Right hindlimb (tissue), 1 donor: ENCODE measurements at regions not wholly inside any gene's neighbourhood (a gene's known extent, or its start where the extent isn't known, plus 50 kb on each side); places are given as distances from the start of the nearest gene placed in this dataset.

Experiments
- DNase-seq: peaks from one replicate; pipeline ENCODE4 v3.0.0-alpha.2; 2018

DNA sequence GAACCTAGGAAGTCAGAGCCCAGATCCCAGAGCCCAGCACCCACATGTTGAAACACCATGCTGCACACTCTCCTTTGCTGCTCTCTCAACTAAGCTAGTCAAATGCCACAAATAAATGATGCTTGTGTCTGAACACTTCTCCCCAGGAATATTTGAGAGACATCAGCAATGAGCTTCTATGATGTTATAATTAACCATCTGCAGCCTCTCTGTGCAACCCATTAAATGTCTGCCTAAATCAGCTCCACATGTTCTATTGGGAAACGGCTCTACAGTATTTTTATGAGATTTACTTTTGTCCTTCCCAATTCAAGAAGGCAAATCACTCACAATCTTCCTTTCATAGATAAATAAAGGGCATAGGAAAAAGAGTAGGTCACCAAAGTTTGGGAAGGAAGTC, 266.8 kb upstream of the PARD3B start:
- no peak for DNase-seq

DNA sequence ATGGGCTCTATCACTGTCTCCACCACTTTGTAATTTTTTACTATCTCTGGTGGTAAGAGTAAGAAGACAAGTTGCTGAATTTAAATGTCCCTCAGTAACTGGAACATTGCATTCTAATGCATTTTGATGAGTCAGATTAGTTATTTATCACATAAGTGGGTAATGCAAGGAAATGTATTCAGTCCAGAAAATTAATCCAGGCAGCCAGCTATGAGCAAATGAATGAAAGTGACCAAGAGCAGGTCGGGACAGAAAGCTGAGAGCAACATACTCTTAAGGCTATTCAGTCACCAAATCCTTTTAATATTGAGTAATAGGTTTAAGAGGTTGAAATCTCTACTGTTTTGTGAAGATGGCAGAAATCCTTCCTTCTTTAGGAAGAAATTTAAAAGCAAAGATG, 265.5 kb upstream of the PARD3B start:
- DNase-seq, result no peak

DNA sequence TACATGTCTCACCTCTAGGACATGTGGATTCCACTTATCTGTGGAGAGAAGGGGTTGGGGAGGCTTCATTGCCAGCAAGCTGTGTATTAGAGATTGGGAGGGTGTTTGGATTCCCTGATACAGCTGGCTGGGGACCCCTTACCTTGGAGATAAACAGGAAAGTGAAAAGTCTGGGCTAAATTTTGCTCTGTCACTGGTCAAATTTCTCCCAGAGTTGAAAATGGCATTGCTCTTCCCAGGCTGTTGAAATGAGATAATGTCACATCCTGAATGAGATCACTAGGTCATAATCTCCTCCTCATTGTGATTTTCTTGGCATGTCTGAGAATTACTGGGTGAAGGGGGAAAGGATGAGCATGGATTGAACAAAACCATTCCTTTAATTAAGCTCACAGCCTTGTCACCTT, 265.0 kb upstream of the PARD3B start:
- DNase-seq, result no peak

DNA sequence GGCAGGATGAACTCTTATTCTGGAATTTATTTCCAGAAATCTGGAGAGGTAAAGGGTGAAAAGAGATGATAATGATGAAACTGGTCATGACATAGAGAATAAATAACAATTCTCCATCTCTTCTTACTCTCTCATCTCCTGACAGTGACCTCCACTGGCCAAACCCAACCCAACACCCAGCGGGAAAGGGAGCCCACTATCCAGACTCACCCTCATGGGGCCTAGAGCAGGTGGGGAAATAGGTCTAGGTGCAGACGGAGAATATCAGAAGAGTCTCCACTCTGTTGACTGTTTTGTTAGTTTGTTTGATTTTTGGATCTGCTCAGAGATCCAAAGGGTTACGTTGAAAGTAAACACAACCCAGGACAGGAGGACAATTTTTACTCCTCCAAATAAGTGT, 263.2 kb upstream of the PARD3B start:
- no peak for DNase-seq

DNA sequence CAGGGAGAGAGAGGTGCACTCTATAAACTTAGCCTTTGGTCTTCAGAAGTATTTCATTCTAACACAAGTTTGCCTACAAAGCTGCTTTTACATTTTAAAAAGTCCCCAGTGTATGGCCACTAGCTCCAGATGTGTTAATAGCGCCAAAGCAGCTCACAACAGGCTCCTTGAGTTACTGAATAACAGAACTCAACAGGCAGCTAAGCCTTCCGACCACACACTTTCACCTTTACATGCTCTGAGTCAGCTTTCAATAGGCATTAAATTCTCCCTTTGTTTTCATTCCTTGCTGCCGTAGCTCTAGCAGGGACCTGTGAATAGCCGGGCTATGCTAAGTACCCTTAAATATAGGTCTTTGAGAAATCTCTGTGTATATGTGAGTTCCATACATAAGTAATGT, 262.8 kb upstream of the PARD3B start:
- DNase-seq, result no peak

DNA sequence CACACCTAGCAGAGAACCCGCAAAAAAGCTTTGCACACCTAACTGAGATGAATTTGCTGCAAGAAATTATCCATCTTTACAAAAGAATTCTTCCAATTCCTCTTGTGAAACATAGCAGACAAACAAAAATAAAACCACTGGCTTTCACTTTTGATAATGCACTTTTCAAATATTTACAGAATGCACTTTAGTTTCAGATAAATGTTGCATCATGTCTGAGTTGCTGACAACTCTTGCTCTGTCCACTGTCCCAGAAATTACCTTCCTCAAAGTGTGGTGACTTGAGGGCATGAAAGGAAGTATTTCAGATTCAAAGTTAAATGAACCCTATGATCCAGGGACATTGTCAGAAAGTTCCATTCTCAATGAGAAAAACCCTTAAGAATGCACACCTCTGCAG, 256.2 kb upstream of the PARD3B start:
- DNase-seq, result no peak

DNA sequence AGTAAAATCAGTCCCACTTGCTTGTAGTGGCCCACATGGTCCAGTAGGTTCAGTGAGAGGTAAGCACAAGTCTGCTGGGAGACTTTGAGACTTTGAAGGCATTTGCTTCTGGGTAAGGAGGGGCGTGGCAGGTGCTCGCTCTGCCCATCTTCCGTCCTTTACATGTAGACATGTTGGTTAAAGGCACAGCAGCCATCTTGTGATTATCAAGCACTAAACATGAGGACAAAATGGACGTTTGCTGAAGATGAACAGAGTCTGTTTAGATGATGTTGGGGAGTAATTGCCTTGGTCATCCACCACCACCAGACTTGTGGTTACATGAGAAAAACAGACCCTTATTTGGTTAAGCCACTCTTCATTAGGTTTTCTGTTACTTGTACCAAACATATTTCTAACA, 252.8 kb upstream of the PARD3B start:
- no peak for DNase-seq

DNA sequence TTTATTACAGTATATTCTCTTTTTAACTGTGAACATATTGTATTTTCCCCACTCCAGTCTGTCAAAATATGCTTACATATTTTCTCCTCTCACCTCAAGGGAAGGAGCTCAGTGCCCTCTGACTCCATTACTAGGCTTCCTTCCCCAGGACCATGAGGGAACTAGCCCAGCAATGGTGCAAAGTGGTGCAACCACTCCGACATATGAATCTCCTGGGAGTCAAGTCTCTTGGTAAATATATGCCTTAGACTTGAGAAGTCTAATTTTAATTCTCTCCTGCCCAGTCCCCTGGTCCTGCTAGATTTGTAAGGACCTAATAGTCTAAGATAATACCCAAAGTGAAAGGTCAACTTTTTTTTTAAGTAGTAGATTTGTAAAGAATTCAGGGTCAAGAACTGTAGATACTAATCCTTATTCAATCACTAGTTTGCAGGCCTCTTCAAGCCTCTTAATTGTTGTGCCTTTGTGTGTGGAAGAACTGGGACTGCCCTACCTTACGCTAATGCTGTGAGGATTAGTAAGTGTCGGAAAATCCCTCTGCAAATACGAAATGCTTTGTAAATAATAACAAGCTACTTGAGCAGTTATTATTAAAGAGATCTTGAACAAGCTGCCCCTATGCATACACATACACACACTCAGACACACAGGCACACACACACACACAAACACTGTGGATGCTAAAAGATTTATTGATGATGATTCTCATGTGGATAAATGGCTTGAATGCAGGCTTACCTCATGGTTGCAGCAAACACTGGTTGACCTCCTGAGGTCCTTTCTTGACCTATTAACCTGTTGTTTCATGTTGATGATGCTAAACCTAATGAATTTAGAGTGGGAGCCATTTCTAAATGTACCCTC, 251.2 kb upstream of the PARD3B start:
- DNase-seq, result no peak

DNA sequence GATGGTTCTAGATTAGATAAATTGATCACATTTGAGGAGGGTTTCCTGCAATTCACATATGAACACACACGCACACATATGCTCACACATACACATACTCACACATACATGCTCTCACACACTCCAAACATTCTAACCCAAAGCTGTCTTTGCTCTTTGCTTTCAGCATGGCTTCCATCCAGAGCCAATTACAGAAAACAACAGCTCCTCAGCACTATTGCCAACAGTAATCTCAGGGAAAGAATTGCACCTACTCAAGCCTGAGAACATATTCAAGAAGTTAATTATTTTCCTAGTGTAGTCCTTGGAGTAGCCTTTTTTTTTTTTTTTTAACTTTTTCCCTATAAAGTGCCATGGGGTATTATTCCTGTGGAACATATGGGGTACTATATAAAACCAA, 246.9 kb upstream of the PARD3B start:
- no peak for DNase-seq

DNA sequence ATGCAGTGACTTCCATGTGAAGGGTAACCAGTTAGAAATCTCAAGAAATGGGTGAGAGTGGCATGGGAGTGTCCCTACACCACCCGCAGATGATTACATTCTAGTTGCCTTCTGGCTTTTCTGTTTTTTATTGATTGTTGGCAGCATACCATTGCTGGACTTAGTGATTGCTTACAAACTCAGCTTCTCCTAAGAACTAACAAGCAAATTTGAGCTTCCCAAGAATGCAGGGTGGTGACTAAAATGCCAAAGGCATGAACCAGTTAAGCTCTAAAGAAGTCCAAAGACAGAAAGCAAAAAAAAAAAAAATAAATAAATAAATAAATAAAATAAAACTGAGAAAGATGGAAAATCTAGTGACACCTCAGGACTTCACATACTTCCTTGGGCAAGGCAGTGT, 245.5 kb upstream of the PARD3B start:
- no peak for DNase-seq

DNA sequence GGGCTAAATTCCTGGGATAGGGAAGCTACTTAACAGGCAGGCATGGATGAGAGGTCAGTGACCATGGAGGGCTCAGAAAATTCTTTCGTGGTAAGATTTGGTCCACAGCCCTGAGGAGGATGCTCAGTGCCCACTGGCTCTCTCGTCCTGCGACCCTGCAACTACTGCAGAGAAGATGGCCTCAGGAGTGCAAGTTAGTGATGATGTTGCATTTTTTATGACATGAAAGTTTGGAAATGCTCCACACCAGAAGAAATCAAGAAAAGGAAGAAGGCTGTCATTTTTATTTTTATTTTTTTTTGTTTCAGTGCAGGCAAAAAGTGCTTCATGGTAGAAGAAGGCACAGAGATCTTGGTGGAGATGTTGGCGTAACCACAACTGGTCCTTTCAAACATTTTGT, 238.6 kb upstream of the PARD3B start:
- DNase-seq, result no peak

DNA sequence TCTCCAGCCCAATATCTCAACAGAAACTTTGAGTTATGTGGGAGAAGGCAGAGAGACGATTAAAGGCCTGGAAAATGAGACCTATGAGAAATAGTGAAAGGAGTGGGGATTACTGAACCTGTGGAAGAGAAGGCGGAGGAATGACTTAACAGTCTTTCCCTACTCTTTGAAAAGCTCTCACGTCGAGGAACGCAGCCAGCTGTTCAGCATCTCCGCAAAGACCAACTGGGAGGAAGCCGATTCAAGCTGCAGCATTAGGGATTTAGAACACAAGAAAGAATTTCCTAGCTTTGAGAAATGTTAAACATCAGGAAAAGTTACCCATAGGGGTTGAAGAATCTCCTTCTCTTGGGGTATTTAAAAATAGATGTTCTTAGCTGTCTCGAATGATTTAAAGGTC, 233.2 kb upstream of the PARD3B start:
- DNase-seq, result peak; percentile 57

DNA sequence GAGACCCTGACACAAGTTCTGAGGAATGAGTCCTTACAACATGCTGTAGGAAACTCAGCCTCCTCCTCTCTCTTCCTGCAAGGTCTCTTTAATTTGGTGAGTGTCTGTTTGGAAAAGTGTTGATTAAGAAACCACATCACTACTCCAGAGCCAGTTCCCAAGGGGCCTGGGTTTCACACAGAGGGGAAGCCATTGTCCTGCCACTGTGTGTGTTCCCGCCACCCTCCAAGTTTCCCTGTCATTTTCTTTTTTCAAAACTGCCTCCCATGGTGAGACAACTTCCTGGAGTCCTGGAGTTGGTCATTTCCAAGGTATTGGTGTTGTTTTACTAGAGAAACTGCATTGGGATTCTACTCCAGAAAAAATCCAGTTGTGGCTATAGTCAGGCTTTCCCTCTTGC, 232.0 kb upstream of the PARD3B start:
- no peak for DNase-seq

DNA sequence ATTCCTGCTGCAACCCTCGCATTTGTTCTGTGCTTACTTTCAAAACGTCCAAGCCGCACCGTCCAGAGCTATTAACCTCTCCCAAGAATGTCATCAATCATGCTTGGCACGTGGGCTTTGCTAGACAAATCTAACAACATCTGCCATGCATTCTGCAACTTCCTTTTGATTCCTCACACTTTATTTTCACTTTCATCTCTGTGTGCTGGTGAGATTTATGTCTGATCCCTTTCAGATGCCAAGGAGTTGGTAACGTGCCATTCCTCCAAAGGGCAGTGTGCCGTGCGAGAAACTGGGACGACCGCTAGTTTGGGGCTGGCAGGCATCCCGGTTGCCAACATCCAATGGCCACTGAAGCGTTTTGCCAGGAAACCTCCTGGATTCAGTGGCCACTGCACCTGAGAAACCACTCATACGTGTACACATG, 230.0 kb upstream of the PARD3B start:
- DNase-seq, result no peak

DNA sequence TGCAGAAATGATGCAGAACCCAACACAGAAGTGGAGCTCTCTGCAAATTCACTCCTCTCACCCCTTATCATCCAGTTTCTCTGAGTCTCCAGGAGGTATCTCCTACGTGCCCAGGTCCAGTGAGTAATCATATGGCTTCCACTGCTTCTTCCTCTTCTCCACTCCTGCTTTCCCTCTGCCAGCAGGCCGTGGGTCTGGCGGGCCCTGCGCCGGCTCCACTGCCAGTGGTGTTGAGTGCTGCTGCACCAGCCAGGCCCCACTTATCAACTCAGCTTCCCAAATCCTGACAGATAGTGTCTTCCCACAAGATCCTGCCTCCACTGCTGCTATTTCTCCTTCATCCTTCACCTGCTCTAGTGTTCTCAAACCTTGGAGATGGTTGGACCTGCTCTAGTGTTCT, 227.6 kb upstream of the PARD3B start:
- no peak for DNase-seq

DNA sequence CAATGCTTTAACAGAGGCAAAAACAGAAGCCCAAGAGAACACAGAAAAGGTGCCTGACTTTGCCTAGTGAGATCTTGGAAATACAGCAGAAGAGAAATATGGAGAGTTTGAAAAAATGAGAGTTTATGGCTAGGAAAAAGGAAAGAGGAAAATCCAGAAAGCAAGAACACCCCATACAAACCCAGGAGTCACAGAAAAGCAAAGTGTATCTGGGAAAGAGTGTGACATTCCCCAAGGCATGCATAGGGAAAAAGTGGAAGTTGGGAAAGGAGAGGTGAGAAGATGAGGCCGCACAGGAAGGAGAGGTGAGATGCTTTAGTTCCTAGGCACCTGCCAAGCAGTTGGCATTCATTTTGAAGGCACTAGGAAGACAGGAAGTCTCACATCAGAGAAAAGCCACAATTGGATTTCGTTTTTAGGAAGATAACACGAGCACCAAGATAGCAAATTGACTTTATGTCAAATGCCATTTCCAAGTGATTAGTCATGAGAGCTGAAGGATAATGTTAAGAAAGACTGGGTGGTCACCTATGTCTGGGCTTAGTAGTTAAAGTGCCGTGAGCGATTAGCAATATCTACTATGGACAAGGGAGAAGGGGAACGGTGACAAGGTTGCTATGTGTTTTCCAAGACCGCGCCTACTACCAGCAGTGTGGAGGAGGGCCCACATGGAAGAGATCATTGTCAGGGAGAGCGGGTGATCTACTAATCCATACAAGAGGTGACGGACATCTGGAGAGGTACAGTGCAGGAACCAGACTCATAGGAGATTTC, 224.1 kb upstream of the PARD3B start:
- DNase-seq, result no peak

DNA sequence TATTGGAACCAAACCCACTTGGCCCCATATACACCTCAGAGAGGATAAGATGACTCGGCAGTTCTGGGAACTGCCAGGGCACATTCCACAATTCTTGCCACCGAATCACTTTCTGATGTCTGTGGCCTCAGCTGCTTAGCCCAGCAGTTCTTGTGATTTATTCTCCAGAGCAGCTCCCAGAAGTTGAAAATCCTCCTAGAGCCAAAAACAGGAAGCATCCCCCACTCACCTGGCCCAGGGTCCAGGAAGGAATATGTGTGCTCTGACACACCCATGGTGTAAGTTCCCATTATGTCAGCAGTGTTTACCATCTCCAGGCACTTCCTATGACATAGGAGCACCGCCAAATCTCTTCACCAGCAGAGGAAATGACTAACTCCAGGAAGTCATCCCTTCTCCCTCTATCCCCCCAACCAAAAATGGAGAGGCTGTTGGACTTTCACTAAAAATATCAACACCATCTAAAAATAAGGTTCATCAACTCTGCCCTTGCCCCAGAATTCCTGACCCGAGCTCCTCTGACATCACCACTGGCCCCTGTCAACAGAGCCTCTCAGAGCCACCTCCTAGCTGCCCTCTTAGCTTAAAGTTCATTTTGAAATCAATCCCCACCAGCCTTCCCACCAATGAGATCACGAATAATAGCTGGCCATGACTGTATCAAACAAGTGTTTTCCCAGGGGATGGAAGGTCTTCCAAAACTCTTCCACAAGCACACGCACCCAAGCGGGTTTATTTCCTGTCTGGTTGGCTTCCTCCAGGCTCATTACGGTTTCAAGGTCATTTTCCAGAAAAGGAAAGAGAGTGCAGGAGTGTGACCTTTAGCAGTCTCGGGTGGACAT, 223.1 kb upstream of the PARD3B start:
- DNase-seq, result peak; percentile 63

DNA sequence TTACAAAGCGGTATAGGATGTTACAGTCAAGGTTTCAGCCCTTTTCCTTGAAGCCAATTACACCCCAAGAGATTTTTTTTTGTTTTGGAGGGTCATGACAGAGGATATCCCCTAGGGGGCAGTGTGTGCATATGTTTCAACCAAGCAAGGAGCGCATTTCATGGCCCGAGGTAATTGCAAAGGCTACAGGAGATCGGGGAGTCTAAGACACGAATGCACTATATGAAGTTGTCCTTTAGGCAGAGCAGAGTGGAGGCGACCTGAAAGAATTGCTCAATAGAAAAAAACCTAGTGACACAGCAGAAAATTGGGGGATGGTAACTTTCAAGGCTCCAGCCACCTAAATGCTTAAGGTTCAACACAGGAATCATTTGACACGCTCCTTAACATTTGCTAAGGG, 219.8 kb upstream of the PARD3B start:
- peak; percentile 80 for DNase-seq

DNA sequence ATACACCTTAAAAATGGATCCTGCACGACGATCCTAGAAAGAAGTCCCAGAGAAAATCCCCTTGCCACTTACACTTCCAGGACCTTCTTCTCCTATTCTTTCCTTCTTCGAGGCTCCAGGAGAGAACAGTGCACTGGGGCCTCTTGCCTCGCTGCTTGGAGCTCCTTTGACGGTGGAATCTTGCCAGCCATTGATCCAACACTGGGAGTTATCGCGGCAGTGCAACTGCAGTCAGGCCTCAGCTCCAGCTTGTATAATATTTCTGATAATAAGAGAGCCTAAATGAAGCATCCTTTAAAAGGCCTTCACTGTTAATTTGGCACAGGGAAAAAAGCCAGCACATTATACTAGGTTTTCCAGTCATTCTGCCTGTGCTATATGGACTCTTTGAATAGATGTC, 216.9 kb upstream of the PARD3B start:
- no peak for DNase-seq

DNA sequence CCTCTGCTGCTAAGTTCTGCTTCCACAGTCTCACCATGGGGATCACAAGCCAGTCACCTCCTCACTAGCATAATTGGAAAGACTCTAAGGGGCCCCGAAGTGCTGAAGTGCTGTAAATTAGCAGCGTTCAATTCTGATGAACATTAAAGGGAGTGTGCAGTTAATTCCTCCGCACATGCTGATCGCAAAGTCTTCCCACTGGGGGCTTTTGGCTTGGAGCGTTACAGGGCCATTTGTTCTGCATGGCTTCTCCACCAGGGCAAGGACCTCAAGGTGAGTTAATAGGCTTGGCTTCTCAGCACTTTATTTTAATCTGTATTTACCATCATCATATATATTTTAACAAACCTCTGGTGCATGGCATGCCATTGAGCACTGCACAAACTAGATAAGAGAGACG, 216.3 kb upstream of the PARD3B start:
- no peak for DNase-seq

DNA sequence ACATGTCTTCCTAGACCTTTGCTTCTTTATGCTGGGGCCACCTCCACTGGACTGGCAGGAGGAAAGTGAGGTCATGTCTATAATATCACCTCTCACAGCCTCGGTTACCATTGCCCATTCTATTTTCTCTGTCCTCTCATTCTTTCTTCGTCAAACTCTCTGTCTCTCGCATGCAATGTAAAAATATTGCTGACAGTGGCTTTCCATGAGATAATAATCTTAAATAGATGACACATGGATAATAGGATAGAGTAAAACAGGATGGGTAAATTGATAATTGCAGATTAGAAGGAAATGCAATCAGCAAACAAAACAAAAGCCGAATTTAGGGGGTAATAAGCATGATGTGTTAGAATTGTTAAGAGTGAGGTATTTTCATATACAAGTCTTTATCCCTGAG, 215.7 kb upstream of the PARD3B start:
- no peak for DNase-seq

DNA sequence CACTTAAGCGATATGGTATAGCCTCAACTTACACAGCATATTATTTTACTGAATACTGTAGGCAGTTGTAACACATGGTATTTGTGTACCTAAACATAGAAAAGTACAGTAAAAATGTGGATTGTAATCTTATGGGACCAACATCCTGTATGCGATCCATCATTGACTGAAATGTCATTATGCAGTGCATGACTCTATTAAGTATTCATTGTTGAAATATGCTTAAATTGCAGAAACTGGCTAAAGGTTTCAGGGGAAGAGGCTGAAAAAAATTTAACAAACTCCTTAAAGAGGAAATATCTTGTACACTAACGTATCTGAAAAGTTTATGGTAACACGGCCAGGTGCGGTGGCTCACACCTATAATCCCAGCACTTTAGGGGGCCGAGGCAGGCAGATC, 214.1 kb upstream of the PARD3B start:
- DNase-seq, result no peak

DNA sequence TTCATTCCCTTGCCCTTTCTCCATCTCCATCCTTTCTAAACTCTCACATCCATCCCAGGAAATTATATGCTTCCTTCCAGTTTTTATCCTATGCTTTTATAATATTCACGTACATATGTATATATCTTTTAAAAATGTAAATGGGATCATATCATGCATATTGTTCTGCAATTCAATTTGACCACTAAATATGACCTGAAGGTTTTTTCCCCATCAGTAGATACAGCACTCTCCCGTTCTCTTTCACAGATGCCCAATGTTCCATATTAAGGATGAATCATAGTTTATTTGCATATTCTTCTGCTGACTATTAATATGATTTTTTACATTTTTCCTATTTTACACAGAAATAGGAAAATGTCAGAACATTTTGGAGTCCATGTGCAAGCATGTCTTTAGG, 213.3 kb upstream of the PARD3B start:
- DNase-seq, result no peak

DNA sequence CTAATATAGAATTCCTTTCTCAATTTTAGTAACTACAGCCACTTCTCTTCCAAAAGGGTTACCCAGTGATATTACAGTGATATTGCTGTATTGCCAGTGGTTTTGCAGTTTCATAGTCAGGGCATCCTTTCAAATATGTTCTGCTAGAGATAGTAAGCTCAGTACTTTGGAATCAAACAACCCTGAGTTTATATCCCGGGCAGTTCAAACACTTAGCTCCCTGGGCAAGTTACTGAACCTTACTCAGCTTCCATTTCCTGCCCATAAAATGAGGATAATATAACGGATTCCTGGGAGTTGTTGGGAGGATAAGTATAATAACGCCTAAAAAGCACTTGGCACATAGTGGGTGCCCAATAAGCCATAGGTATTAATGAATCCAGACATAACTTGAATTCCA, 212.6 kb upstream of the PARD3B start:
- no peak for DNase-seq
